ENCODE measurements at regions not wholly inside any gene's neighbourhood (a gene's known extent, or its start where the extent isn't known, plus 50 kb on each side); places are given as distances from the start of the nearest gene placed in this dataset.

DNA sequence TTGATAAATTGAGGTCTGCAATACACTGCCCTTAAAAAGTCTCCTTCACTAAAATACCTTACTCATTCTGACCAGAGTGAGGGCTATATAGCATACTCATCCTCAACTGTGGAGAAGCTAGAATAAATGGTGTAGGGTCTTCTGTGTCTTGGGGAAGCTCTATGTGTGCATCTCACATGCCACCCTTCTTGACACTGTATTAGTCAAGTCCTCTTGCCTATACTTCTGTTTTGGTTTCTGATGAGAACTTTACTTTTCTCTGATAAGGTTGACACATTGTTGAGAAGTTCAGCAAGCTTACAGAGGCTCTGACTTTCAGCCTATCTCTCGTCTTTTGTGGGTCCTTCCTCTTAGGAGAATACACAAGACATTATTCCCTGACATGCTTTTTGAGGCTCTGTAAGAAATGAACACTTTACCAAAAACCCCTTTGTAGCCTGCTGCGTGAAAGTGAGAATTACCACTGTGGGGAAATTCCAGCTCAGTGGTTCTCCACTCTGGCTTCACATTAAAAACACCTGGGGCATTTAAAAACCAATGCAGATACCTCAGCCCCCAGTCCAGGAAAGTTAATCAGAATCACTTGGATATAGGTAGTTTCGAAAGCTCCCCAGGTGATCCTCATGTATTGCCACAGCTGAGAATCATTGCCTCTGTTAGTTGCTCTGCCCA, 372.1 kb upstream of the HS3ST5 start:
- no peak for FAIRE-seq
- no peaks in the 10 kb centered on the region for H4K20me1 ChIP-seq (replicated peaks; ENCODE audit: control insufficient read depth, extremely low read depth, insufficient read depth, low read length)
- no peaks in the 10 kb centered on the region for H3K79me2 ChIP-seq (ENCODE audit: control insufficient read depth, insufficient read depth, low read length)
- H3K4me2 ChIP-seq (ENCODE audit: insufficient read depth, low read length): no peak overlapping the region
- H3K27me3 ChIP-seq (ENCODE audit: control insufficient read depth in 2 of 2, insufficient read depth in 2 of 2, low read length in 2 of 2): no peaks in the 10 kb centered on the region
- H3K9me1 ChIP-seq (replicated peaks; ENCODE audit: control insufficient read depth, extremely low read depth, insufficient read depth, low read length): no peaks in the 10 kb centered on the region
- no peak overlapping the region for H3K27ac ChIP-seq (ENCODE audit: insufficient read depth, low read depth, low read length)
- H3K36me3 ChIP-seq (ENCODE audit: control insufficient read depth in 2 of 2, extremely low read depth in 1 of 2, insufficient read depth in 2 of 2, low read length in 2 of 2): no peaks in the 10 kb centered on the region
- ChIA-PET POLR2A (no interaction called here), CTCF (no interaction called here)
- no peak for DNase-seq (ENCODE audit: low read depth, low spot score)
- no peak overlapping the region for H3K4me3 ChIP-seq (replicated peaks in 1 of 3; ENCODE audit: insufficient read depth in 1 of 3, low read depth in 1 of 3, low read length in 3 of 3)
- H3K9me3 ChIP-seq (replicated peaks; ENCODE audit: control insufficient read depth, insufficient read depth, low read length): no peaks in the 10 kb centered on the region
- intact Hi-C loops (cut with micrococcal nuclease) (no loop called here), dilution Hi-C loops (cut with MboI; ENCODE audit: extremely low pct_ligation_motif_present, low sequenced_read_pairs) (no loop called here)
- TF ChIP-seq GATA2 (IDR thresholded peaks at IDR 0.05; ENCODE audit: insufficient read depth, insufficient read length, low read depth, low read length) (no peak), MYC (IDR thresholded peaks at IDR 0.05; ENCODE audit: low read depth, low read length) (no peak), POLR2A (IDR thresholded peaks at IDR 0.05; ENCODE audit: low read depth, low read length) (no peak), POLR2AphosphoS5 (IDR thresholded peaks at IDR 0.05; ENCODE audit: insufficient read depth, low read depth, low read length) (no peak), JUN (IDR thresholded peaks at IDR 0.05; ENCODE audit: borderline replicate concordance, insufficient read depth, insufficient read length, low read depth) (no peak), EZH2 (IDR thresholded peaks at IDR 0.05; ENCODE audit: borderline replicate concordance, low read depth, low read length, severe bottlenecking) (no peak), FOS (IDR thresholded peaks at IDR 0.05; ENCODE audit: borderline replicate concordance, insufficient read depth, low read length) (no peak)
- TF ChIP-seq, protein P1, sequence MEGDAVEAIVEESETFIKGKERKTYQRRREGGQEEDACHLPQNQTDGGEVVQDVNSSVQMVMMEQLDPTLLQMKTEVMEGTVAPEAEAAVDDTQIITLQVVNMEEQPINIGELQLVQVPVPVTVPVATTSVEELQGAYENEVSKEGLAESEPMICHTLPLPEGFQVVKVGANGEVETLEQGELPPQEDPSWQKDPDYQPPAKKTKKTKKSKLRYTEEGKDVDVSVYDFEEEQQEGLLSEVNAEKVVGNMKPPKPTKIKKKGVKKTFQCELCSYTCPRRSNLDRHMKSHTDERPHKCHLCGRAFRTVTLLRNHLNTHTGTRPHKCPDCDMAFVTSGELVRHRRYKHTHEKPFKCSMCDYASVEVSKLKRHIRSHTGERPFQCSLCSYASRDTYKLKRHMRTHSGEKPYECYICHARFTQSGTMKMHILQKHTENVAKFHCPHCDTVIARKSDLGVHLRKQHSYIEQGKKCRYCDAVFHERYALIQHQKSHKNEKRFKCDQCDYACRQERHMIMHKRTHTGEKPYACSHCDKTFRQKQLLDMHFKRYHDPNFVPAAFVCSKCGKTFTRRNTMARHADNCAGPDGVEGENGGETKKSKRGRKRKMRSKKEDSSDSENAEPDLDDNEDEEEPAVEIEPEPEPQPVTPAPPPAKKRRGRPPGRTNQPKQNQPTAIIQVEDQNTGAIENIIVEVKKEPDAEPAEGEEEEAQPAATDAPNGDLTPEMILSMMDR (IDR thresholded peaks at IDR 0.05; ENCODE audit: extremely low read depth in 1 of 2, insufficient read depth in 1 of 2, low read depth in 1 of 2, low read length in 2 of 2): no peak
- TF ChIP-seq, protein P2, sequence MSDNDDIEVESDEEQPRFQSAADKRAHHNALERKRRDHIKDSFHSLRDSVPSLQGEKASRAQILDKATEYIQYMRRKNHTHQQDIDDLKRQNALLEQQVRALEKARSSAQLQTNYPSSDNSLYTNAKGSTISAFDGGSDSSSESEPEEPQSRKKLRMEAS (IDR thresholded peaks at IDR 0.05; ENCODE audit: insufficient read depth, insufficient read length): no peak
- no peak overlapping the region for H3K9ac ChIP-seq (replicated peaks; ENCODE audit: extremely low read depth, insufficient read depth, low read length)
- BruUV-seq (replicated peaks): no TSS peak
- H2AFZ ChIP-seq (ENCODE audit: low read depth, low read length): no peak overlapping the region
- H3K4me1 ChIP-seq (ENCODE audit: control insufficient read depth, extremely low read depth, insufficient read depth, low read length): no peaks in the 10 kb centered on the region
